HEK293 (cell line): ENCODE measurements at regions not wholly inside any gene's neighbourhood (a gene's known extent, or its start where the extent isn't known, plus 50 kb on each side); places are given as distances from the start of the nearest gene placed in this dataset.

Experiments used
- CTCF ChIA-PET: fragments of 350-600 bp; formaldehyde crosslinking; extraction: SDS; loops from one replicate; lab custom pipeline; 2021; ENCODE audit warnings: antibody characterized with exemption; lab: Yijun Ruan, JAX
- POLR2A ChIA-PET: fragments of 300-600 bp; formaldehyde crosslinking; extraction: SDS; loops from one replicate; lab custom pipeline; 2020; ENCODE audit warnings: antibody characterized with exemption, inconsistent platforms; lab: Yijun Ruan, JAX
- H3K27ac ChIP-seq: fragments of 200-500 bp; sonication (Bioruptor generic); 2 replicates; pipeline ENCODE4 v1.5.1; 2014; ENCODE audit warnings: low read depth, low read length, control low read depth, inconsistent platforms; ENCODE audit errors: extremely low read depth
- H3K36me3 ChIP-seq, 2 experiments: fragments of 200-500 bp in 1 of 2; sonication (Bioruptor generic) in 1 of 2; 1 replicate in 1 of 2; 2 replicates in 1 of 2; pipeline ENCODE4 v1.5.1; 2014 to 2017; ENCODE audit warnings: inconsistent platforms in 2 of 2, low read length in 2 of 2; ENCODE audit not compliant: control insufficient read depth in 2 of 2, insufficient read depth in 1 of 2
- H3K4me1 ChIP-seq: fragments of 200-500 bp; sonication (Bioruptor generic); 2 replicates; pipeline ENCODE4 v1.5.1; 2014; ENCODE audit warnings: mild to moderate bottlenecking, low read length, inconsistent platforms; ENCODE audit not compliant: control insufficient read depth, insufficient read depth
- H3K4me3 ChIP-seq: 2 replicates; pipeline ENCODE4 v1.5.1; 2011; ENCODE audit warnings: low read depth, mild to moderate bottlenecking, control low read depth, low read length, moderate library complexity
- H3K9me3 ChIP-seq: fragments of 200-500 bp; sonication (Bioruptor generic); 2 replicates; pipeline ENCODE4 v1.5.1; 2014; ENCODE audit warnings: low read depth, low read length, inconsistent platforms; ENCODE audit not compliant: control insufficient read depth, insufficient read depth
- KLF9 ChIP-seq: fragments of 450-650 bp; formaldehyde crosslinking; IDR thresholded peaks from 2 replicates; pipeline ENCODE4 v1.5.1; 2016; ENCODE audit warnings: missing biosample characterization, missing genetic modification characterization, low read depth
- MEIS1 ChIP-seq: sonication (generic); formaldehyde crosslinking; IDR thresholded peaks from 2 replicates; pipeline ENCODE4 v1.8.1; 2022; ENCODE audit warnings: missing genetic modification reagents, mild to moderate bottlenecking, borderline replicate concordance
- MZF1 ChIP-seq: fragments of 450-650 bp; formaldehyde crosslinking; IDR thresholded peaks from 2 replicates; pipeline ENCODE4 v1.5.1; 2017; ENCODE audit warnings: missing biosample characterization, missing genetic modification characterization, borderline replicate concordance
- SP7 ChIP-seq: fragments of 450-650 bp; formaldehyde crosslinking; IDR thresholded peaks from 2 replicates; pipeline ENCODE4 v1.5.1; 2016; ENCODE audit warnings: missing biosample characterization, missing genetic modification characterization
- ZBTB8A ChIP-seq: fragments of 450-650 bp; formaldehyde crosslinking; IDR thresholded peaks from 2 replicates; pipeline ENCODE4 v1.5.1; 2016; ENCODE audit warnings: missing biosample characterization, missing genetic modification characterization
- ZNF24 ChIP-seq: fragments of 450-650 bp; formaldehyde crosslinking; IDR thresholded peaks from 2 replicates; pipeline ENCODE4 v1.5.1; 2016; ENCODE audit warnings: missing biosample characterization, missing genetic modification characterization
- ZNF292 ChIP-seq: fragments of 450-650 bp; formaldehyde crosslinking; IDR thresholded peaks from 2 replicates; pipeline ENCODE4 v1.5.1; 2016; ENCODE audit warnings: low read depth, missing biosample characterization, missing genetic modification characterization, borderline replicate concordance
- ZNF391 ChIP-seq: fragments of 450-650 bp; formaldehyde crosslinking; IDR thresholded peaks from 2 replicates; pipeline ENCODE4 v1.5.1; 2016; ENCODE audit warnings: low read depth, missing biosample characterization, missing genetic modification characterization, borderline replicate concordance
- ZNF398 ChIP-seq: fragments of 450-650 bp; formaldehyde crosslinking; IDR thresholded peaks from 2 replicates; pipeline ENCODE4 v1.5.1; 2017; ENCODE audit warnings: missing biosample characterization, missing genetic modification characterization
- ZNF404 ChIP-seq: fragments of 450-650 bp; formaldehyde crosslinking; IDR thresholded peaks from 2 replicates; pipeline ENCODE4 v1.5.1; 2017; ENCODE audit warnings: missing biosample characterization, missing genetic modification characterization
- ZNF654 ChIP-seq: fragments of 450-650 bp; formaldehyde crosslinking; IDR thresholded peaks from 2 replicates; pipeline ENCODE4 v1.5.1; 2016; ENCODE audit warnings: low read depth, missing biosample characterization, missing genetic modification characterization
- ZNF76 ChIP-seq: fragments of 450-650 bp; formaldehyde crosslinking; IDR thresholded peaks from 2 replicates; pipeline ENCODE4; 2016; ENCODE audit warnings: low read depth, missing biosample characterization, missing genetic modification characterization, borderline replicate concordance
- ZNF830 ChIP-seq: fragments of 450-650 bp; IDR thresholded peaks from 2 replicates; pipeline ENCODE4 v1.5.0; 2018; ENCODE audit warnings: missing biosample characterization, missing genetic modification characterization, low read depth, mild to moderate bottlenecking, moderate library complexity
- ZSCAN4 ChIP-seq: fragments of 450-650 bp; formaldehyde crosslinking; IDR thresholded peaks from 2 replicates; pipeline ENCODE4 v1.5.1; 2017; ENCODE audit warnings: missing biosample characterization, missing genetic modification characterization
- TF ChIP-seq, protein P1 (sequence below): fragments of 450-650 bp; formaldehyde crosslinking; IDR thresholded peaks from 2 replicates; pipeline ENCODE4 v1.5.1; 2016; ENCODE audit warnings: missing biosample characterization, missing genetic modification characterization
- TF ChIP-seq, protein P2 (sequence below): fragments of 450-650 bp; formaldehyde crosslinking; IDR thresholded peaks from 2 replicates; pipeline ENCODE4 v1.5.1; 2016; ENCODE audit warnings: missing biosample characterization, missing genetic modification characterization
- TF ChIP-seq, protein P3 (sequence below): sonication (generic); formaldehyde crosslinking; IDR thresholded peaks from 2 replicates; pipeline ENCODE4 v1.8.1; 2022; ENCODE audit warnings: mild to moderate bottlenecking, moderate library complexity, missing genetic modification reagents
- TF ChIP-seq, protein P4 (sequence below): fragments of 450-650 bp; IDR thresholded peaks from 2 replicates; pipeline ENCODE4 v1.5.1; 2018; ENCODE audit warnings: missing biosample characterization, mild to moderate bottlenecking, missing genetic modification characterization

DNA sequence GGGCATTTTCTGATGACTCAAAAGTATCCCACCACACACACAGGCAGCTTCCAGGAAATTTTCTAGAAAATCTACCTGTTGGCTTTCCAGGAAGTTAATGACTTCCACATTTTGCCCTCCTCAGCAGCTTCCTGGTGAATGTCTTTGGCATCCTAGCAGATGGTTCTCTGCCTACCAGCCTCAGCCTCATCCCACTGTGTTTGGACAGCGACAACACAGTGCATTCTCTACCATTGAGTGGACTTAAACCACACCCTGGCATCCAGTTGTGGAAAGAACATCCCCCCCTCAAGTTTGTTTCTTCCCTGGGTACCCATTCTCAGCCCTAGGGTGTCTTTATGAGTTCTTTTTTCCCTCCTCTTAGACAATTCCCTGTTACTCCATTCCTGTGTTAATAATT, 50.8 kb upstream of the GADL1 start:
- TF ChIP-seq, protein P1, sequence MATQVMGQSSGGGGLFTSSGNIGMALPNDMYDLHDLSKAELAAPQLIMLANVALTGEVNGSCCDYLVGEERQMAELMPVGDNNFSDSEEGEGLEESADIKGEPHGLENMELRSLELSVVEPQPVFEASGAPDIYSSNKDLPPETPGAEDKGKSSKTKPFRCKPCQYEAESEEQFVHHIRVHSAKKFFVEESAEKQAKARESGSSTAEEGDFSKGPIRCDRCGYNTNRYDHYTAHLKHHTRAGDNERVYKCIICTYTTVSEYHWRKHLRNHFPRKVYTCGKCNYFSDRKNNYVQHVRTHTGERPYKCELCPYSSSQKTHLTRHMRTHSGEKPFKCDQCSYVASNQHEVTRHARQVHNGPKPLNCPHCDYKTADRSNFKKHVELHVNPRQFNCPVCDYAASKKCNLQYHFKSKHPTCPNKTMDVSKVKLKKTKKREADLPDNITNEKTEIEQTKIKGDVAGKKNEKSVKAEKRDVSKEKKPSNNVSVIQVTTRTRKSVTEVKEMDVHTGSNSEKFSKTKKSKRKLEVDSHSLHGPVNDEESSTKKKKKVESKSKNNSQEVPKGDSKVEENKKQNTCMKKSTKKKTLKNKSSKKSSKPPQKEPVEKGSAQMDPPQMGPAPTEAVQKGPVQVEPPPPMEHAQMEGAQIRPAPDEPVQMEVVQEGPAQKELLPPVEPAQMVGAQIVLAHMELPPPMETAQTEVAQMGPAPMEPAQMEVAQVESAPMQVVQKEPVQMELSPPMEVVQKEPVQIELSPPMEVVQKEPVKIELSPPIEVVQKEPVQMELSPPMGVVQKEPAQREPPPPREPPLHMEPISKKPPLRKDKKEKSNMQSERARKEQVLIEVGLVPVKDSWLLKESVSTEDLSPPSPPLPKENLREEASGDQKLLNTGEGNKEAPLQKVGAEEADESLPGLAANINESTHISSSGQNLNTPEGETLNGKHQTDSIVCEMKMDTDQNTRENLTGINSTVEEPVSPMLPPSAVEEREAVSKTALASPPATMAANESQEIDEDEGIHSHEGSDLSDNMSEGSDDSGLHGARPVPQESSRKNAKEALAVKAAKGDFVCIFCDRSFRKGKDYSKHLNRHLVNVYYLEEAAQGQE (tag by site-specific recombination): 0 out of 2 replicates have a peak, but pooled peaks have one; percentile 31
- TF ChIP-seq ZBTB8A (tag by site-specific recombination) (no peak), ZNF292 (tag by site-specific recombination) (no peak), ZNF391 (no peak)
- TF ChIP-seq, all 188 proteins: peak for 1
- POLR2A ChIA-PET: no interaction called here
- Histone ChIP-seq H3K27ac (no peak overlapping the region), H3K4me3 (no peak overlapping the region), H3K9me3 (no peaks in the 10 kb centered on the region), H3K36me3 (no peaks in the 10 kb centered on the region), H3K4me1 (no peaks in the 10 kb centered on the region)
- CTCF ChIA-PET: no interaction called here

DNA sequence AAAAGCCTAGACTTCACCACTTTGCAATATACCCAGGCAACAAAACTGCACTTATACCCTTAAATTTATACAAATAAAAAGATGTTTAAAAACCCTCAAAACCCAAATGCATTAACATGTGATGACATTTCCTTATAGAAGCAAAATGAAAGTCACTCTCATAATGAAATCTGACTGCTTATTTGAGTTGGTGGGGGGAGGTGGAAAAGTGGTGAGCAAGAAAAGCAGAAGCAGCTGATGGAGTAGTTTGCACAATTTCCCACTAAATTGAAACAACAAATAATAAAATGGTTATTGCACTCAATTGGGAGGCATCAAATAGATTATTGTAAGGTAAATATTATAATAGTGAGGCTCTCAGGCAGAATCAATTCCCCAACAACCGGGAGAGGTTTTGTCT, 54.0 kb upstream of the GADL1 start:
- TF ChIP-seq, protein P2, sequence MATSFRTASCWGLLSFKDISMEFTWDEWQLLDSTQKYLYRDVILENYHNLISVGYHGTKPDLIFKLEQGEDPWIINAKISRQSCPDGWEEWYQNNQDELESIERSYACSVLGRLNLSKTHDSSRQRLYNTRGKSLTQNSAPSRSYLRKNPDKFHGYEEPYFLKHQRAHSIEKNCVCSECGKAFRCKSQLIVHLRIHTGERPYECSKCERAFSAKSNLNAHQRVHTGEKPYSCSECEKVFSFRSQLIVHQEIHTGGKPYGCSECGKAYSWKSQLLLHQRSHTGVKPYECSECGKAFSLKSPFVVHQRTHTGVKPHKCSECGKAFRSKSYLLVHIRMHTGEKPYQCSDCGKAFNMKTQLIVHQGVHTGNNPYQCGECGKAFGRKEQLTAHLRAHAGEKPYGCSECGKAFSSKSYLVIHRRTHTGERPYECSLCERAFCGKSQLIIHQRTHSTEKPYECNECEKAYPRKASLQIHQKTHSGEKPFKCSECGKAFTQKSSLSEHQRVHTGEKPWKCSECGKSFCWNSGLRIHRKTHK (tag by site-specific recombination): no peak
- TF ChIP-seq ZNF830 (tag by site-specific recombination): no peak
- TF ChIP-seq, protein P3, sequence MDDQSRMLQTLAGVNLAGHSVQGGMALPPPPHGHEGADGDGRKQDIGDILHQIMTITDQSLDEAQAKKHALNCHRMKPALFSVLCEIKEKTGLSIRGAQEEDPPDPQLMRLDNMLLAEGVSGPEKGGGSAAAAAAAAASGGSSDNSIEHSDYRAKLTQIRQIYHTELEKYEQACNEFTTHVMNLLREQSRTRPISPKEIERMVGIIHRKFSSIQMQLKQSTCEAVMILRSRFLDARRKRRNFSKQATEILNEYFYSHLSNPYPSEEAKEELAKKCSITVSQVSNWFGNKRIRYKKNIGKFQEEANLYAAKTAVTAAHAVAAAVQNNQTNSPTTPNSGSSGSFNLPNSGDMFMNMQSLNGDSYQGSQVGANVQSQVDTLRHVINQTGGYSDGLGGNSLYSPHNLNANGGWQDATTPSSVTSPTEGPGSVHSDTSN (CRISPR knock-in tag): no peak
- TF ChIP-seq KLF9 (tag by site-specific recombination): no peak
- TF ChIP-seq SP7 (tag by site-specific recombination): no peak
- no peak for TF ChIP-seq MZF1
- no peak for TF ChIP-seq ZNF404 (tag by site-specific recombination)
- TF ChIP-seq ZNF24: no peak
- TF ChIP-seq ZNF398: no peak
- no peak for TF ChIP-seq MEIS1 (CRISPR knock-in tag)
- no peak for TF ChIP-seq ZNF654 (tag by site-specific recombination)
- TF ChIP-seq ZNF76 (tag by site-specific recombination): no peak
- TF ChIP-seq, protein P4, sequence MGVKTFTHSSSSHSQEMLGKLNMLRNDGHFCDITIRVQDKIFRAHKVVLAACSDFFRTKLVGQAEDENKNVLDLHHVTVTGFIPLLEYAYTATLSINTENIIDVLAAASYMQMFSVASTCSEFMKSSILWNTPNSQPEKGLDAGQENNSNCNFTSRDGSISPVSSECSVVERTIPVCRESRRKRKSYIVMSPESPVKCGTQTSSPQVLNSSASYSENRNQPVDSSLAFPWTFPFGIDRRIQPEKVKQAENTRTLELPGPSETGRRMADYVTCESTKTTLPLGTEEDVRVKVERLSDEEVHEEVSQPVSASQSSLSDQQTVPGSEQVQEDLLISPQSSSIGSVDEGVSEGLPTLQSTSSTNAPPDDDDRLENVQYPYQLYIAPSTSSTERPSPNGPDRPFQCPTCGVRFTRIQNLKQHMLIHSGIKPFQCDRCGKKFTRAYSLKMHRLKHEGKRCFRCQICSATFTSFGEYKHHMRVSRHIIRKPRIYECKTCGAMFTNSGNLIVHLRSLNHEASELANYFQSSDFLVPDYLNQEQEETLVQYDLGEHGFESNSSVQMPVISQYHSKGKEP: no peak
- TF ChIP-seq ZSCAN4: no peak
- TF ChIP-seq, protein P1 (tag by site-specific recombination): no peak
- H3K27ac ChIP-seq: no peak overlapping the region
- POLR2A ChIA-PET: no interaction called here
- no peak overlapping the region for H3K4me3 ChIP-seq
- no peaks in the 10 kb centered on the region for H3K9me3 ChIP-seq
- no peaks in the 10 kb centered on the region for H3K4me1 ChIP-seq
- CTCF ChIA-PET: interaction anchor here (0.7 kb wide), 1 partner anchor 412 kb away, joined by 3 read pairs; no protein-coding TSS in a partner anchor
- H3K36me3 ChIP-seq: no peaks in the 10 kb centered on the region
